Endothelial cell of umbilical vein (primary cell): ENCODE measurements at regions not wholly inside any gene's neighbourhood (a gene's known extent, or its start where the extent isn't known, plus 50 kb on each side); places are given as distances from the start of the nearest gene placed in this dataset.

Source experiments
- BruUV-seq: library from RNA; stranded (reverse); fragments of 400-500 nt; replicated peaks from 2 replicates; lab custom pipeline; 2021; lab: Mats Ljungman, UMichigan
- CTCF ChIA-PET: fragments of 300-600, 350-600 bp; sonication (Branson Sonifier 250); formaldehyde crosslinking; loops from one replicate; lab custom pipeline; 2021; ENCODE audit warnings: antibody characterized with exemption, inconsistent platforms; lab: Charles Lee
- POLR2A ChIA-PET: fragments of 300-600, 350-600 bp; sonication (Branson Sonifier 250); formaldehyde crosslinking; loops from one replicate; lab custom pipeline; 2021; ENCODE audit warnings: antibody characterized with exemption, inconsistent platforms; lab: Charles Lee
- DNase-seq: peaks from one replicate; pipeline ENCODE4 v3.0.0-alpha.2; 2011; ENCODE audit warnings: low read depth, low spot score
- FAIRE-seq: peaks from 2 replicates; lab custom pipeline; 2011; peaks lifted over from hg19 to GRCh38; lab: Jason Lieb, UNC
- H2AFZ ChIP-seq: 2 replicates; pipeline ENCODE4 v1.6.0; 2012; ENCODE audit warnings: low read depth, low read length, control low read depth, inconsistent platforms
- H3K27ac ChIP-seq: 2 replicates; pipeline ENCODE4 v1.5.1; 2011; ENCODE audit warnings: low read depth, mild to moderate bottlenecking, control low read depth, low read length, moderate library complexity; ENCODE audit not compliant: insufficient read depth
- H3K27me3 ChIP-seq, 2 experiments: 2 replicates each; pipeline versions ENCODE4 v1.6.0 to v1.6.1; 2011; ENCODE audit warnings: low read length in 2 of 2, mixed read lengths in 1 of 2; ENCODE audit not compliant: control insufficient read depth in 2 of 2, insufficient read depth in 2 of 2
- H3K36me3 ChIP-seq, 2 experiments: 2 replicates in 1 of 2; 3 replicates in 1 of 2; pipeline ENCODE4 v1.5.1; 2011; ENCODE audit warnings: low read length in 2 of 2, mild to moderate bottlenecking in 1 of 2, moderate library complexity in 1 of 2; ENCODE audit not compliant: control insufficient read depth in 2 of 2, insufficient read depth in 2 of 2; ENCODE audit errors: extremely low read depth in 1 of 2
- H3K4me1 ChIP-seq: 3 replicates; pipeline ENCODE4 v1.5.1; 2011; ENCODE audit warnings: mild to moderate bottlenecking, low read length; ENCODE audit not compliant: control insufficient read depth, insufficient read depth; ENCODE audit errors: extremely low read depth
- H3K4me2 ChIP-seq: 2 replicates; pipeline ENCODE4 v1.6.1; 2011; ENCODE audit warnings: low read length, control low read depth, mixed read lengths; ENCODE audit not compliant: insufficient read depth
- H3K4me3 ChIP-seq, 3 experiments: fragments of 200-600 bp in 1 of 3; sonication (generic), shearing (Covaris generic) in 1 of 3; replicated peaks in 1 of 3; 2 replicates each; pipeline ENCODE4 v1.5.1; 2011 to 2016; ENCODE audit warnings: control low read depth in 3 of 3, low read length in 3 of 3, mild to moderate bottlenecking in 2 of 3, inconsistent platforms in 1 of 3, low read depth in 1 of 3, moderate library complexity in 1 of 3; ENCODE audit not compliant: insufficient read depth in 1 of 3
- H3K79me2 ChIP-seq: 2 replicates; pipeline ENCODE4 v1.6.0; 2012; ENCODE audit warnings: low read length, inconsistent platforms; ENCODE audit not compliant: control insufficient read depth, insufficient read depth
- H3K9ac ChIP-seq: replicated peaks from 2 replicates; pipeline ENCODE3; 2011; ENCODE audit warnings: low read length, control low read depth; ENCODE audit not compliant: insufficient read depth; ENCODE audit errors: extremely low read depth
- H3K9me1 ChIP-seq: replicated peaks from 3 replicates; pipeline ENCODE4 v1.6.0; 2011; ENCODE audit warnings: mild to moderate bottlenecking, low read length; ENCODE audit not compliant: control insufficient read depth, insufficient read depth; ENCODE audit errors: extremely low read depth
- H3K9me3 ChIP-seq: replicated peaks from 2 replicates; pipeline ENCODE4 v1.5.1; 2012; ENCODE audit warnings: low read length, inconsistent platforms; ENCODE audit not compliant: control insufficient read depth, insufficient read depth
- H4K20me1 ChIP-seq: replicated peaks from 2 replicates; pipeline ENCODE3; 2011; ENCODE audit warnings: mild to moderate bottlenecking, low read length; ENCODE audit not compliant: control insufficient read depth, insufficient read depth; ENCODE audit errors: extremely low read depth
- CTCF ChIP-seq, 2 donors: IDR thresholded peaks; 1 replicate in 1 of 2; 2 replicates in 1 of 2; pipeline ENCODE4 v1.5.1; 2011; ENCODE audit warnings: low read length in 2 of 2, mild to moderate bottlenecking in 2 of 2, moderate library complexity in 2 of 2, control low read depth in 1 of 2, inconsistent platforms in 1 of 2, low read depth in 1 of 2; ENCODE audit not compliant: insufficient read depth in 1 of 2; ENCODE audit errors: extremely low read depth in 1 of 2
- EZH2 ChIP-seq: IDR thresholded peaks from 2 replicates; pipeline ENCODE4 v1.6.1; 2012; ENCODE audit warnings: borderline replicate concordance, low read depth, mild to moderate bottlenecking, moderate library complexity, low read length, inconsistent platforms; ENCODE audit not compliant: severe bottlenecking
- FOS ChIP-seq: IDR thresholded peaks from 2 replicates; pipeline ENCODE4 v1.6.1; 2011; ENCODE audit warnings: mild to moderate bottlenecking, low read length, moderate library complexity, borderline replicate concordance; ENCODE audit not compliant: insufficient read depth
- JUN ChIP-seq: IDR thresholded peaks from 2 replicates; pipeline ENCODE4 v1.6.1; 2011; ENCODE audit warnings: borderline replicate concordance, low read depth; ENCODE audit not compliant: insufficient read length, insufficient read depth
- MAX ChIP-seq: IDR thresholded peaks from 2 replicates; pipeline ENCODE4 v1.6.1; 2011; ENCODE audit not compliant: insufficient read depth, insufficient read length
- MYC ChIP-seq: IDR thresholded peaks from one replicate; pipeline ENCODE4 v1.6.1; 2011; ENCODE audit warnings: mild to moderate bottlenecking, low read depth, low read length
- POLR2A ChIP-seq: IDR thresholded peaks from 2 replicates; pipeline ENCODE4 v1.6.1; 2012; ENCODE audit warnings: low read depth, mild to moderate bottlenecking, control low read depth, low read length
- POLR2AphosphoS5 ChIP-seq: IDR thresholded peaks from 2 replicates; pipeline ENCODE4 v1.6.1; 2012; ENCODE audit warnings: low read depth, mild to moderate bottlenecking, control low read depth, low read length, moderate library complexity; ENCODE audit not compliant: insufficient read depth
- dilution Hi-C: fragments of 300-500 bp; cut with MboI; formaldehyde crosslinking; loops from one replicate; pipeline ENCODE4 v1.15.0; 2019; ENCODE audit warnings: low sequenced_read_pairs; ENCODE audit not compliant: extremely low pct_ligation_motif_present
- intact Hi-C: fragments of 100-400 bp; cut with micrococcal nuclease; formaldehyde crosslinking; loops from one replicate; pipeline ENCODE4 v1.10.0; 2022

GRCh38 chr1:170804419-170804818 lies 130.9 kb upstream of the MROH9 start:
- CTCF ChIA-PET = no interaction called here
- Histone ChIP-seq H3K4me2 (no peak overlapping the region), H3K36me3 (no peaks in the 10 kb centered on the region), H3K79me2 (no peaks in the 10 kb centered on the region), H4K20me1 (no peaks in the 10 kb centered on the region), H3K9ac (no peak overlapping the region), H3K9me1 (no peaks in the 10 kb centered on the region), H3K27ac (no peak overlapping the region), H2AFZ (no peak overlapping the region), H3K9me3 (no peaks in the 10 kb centered on the region), H3K27me3 (no peaks in the 10 kb centered on the region), H3K4me1 (no peaks in the 10 kb centered on the region), H3K4me3 (no peak overlapping the region)
- DNase-seq (no peak), FAIRE-seq (no peak)
- POLR2A ChIA-PET = no interaction called here
- BruUV-seq = no TSS peak
- dilution Hi-C loops (no loop called here), intact Hi-C loops (no loop called here)
- TF ChIP-seq MYC = no peak
- TF ChIP-seq POLR2A = no peak
- TF ChIP-seq POLR2AphosphoS5 = no peak
- TF ChIP-seq FOS = no peak
- TF ChIP-seq EZH2 = no peak

- no peaks in the 10 kb centered on the region for H3K9me3 ChIP-seq
- no peaks in the 10 kb centered on the region for H3K4me1 ChIP-seq
- H3K36me3 ChIP-seq = no peaks in the 10 kb centered on the region
- intact Hi-C loops = no loop called here
- DNase-seq = no peak
- TF ChIP-seq EZH2 (no peak), JUN (no peak), POLR2A (no peak), MAX (no peak), CTCF (IDR thresholded peaks at IDR 0.05; ENCODE audit: extremely low read depth in 1 of 2, insufficient read depth in 1 of 2, low read depth in 1 of 2, low read length in 2 of 2) (no peak), FOS (no peak), MYC (no peak)
- H3K79me2 ChIP-seq = no peaks in the 10 kb centered on the region
- no peaks in the 10 kb centered on the region for H4K20me1 ChIP-seq
- dilution Hi-C loops = no loop called here
- no peaks in the 10 kb centered on the region for H3K27me3 ChIP-seq
- H3K4me2 ChIP-seq = no peak overlapping the region
- no peak for FAIRE-seq
- ChIA-PET POLR2A (no interaction called here), CTCF (no interaction called here)
- H2AFZ ChIP-seq = no peak overlapping the region
- H3K9me1 ChIP-seq = no peaks in the 10 kb centered on the region
- H3K9ac ChIP-seq = no peak overlapping the region
- no peak overlapping the region for H3K4me3 ChIP-seq
- no TSS peak for BruUV-seq
- no peak overlapping the region for H3K27ac ChIP-seq
Measured at GRCh38 chr1:170804879-170805278, 130.5 kb upstream of the MROH9 start.
